Ectodermal cell (in vitro differentiated cells): ENCODE measurements at regions not wholly inside any gene's neighbourhood (a gene's known extent, or its start where the extent isn't known, plus 50 kb on each side); places are given as distances from the start of the nearest gene placed in this dataset.

ENCODE experiments used
- H3K27ac ChIP-seq: 2 replicates; pipeline ENCODE4 v1.7.0; 2013; ENCODE audit warnings: mild to moderate bottlenecking, low read depth, low read length; ENCODE audit not compliant: insufficient read depth, poor library complexity, severe bottlenecking
- H3K27me3 ChIP-seq: 2 replicates; pipeline ENCODE4 v1.7.0; 2013; ENCODE audit warnings: mild to moderate bottlenecking, low read length; ENCODE audit not compliant: insufficient read depth, control insufficient read depth, poor library complexity, severe bottlenecking
- H3K36me3 ChIP-seq: one replicate; pipeline ENCODE4 v1.7.0; 2013; ENCODE audit warnings: low read length; ENCODE audit not compliant: control insufficient read depth, insufficient read depth
- H3K4me1 ChIP-seq: one replicate; pipeline ENCODE4 v1.7.0; 2013; ENCODE audit warnings: low read length; ENCODE audit not compliant: control insufficient read depth, insufficient read depth
- H3K4me3 ChIP-seq: 2 replicates; pipeline ENCODE4 v1.7.0; 2013; ENCODE audit warnings: low read depth, low read length, control low read depth; ENCODE audit not compliant: insufficient read depth
- H3K9me3 ChIP-seq: 2 replicates; pipeline ENCODE4 v1.7.0; 2013; ENCODE audit warnings: mild to moderate bottlenecking, low read length, moderate library complexity; ENCODE audit not compliant: control insufficient read depth
- WGBS, 2 experiments: methylation state at CpG; one replicate each; pipeline ENCODE4 v1.1.7; 2013; ENCODE audit warnings: missing lambda C conversion rate in 2 of 2; 5-methylcytosine and 5-hydroxymethylcytosine counted together

GRCh38 chr9:129328355-129329042 lies 150.4 kb upstream of the IER5L start:
- H3K27me3 ChIP-seq = no peaks in the 10 kb centered on the region
- no peak overlapping the region for H3K4me3 ChIP-seq
- H3K27ac ChIP-seq = no peak overlapping the region
- no peaks in the 10 kb centered on the region for H3K36me3 ChIP-seq
- 92 to 94% methylated on average over 13 of the region's 13 CpGs for WGBS, 2 experiments
- no peaks in the 10 kb centered on the region for H3K9me3 ChIP-seq
- peaks cover 21% of the 10 kb centered on the region for H3K4me1 ChIP-seq

- WGBS, 2 experiments = 84 to 87% methylated on average over 9 of the region's 9 CpGs
- Histone ChIP-seq H3K4me3 (no peak overlapping the region), H3K9me3 (no peaks in the 10 kb centered on the region), H3K27me3 (no peaks in the 10 kb centered on the region), H3K36me3 (no peaks in the 10 kb centered on the region), H3K27ac (no peak overlapping the region), H3K4me1 (peaks cover 21% of the 10 kb centered on the region)
These were observed 149.7 kb upstream of the IER5L start for GRCh38 chr9:129327552-129328328.

GRCh38 chr9:129326061-129327005 lies 148.3 kb upstream of the IER5L start:
- H3K27me3 ChIP-seq = no peaks in the 10 kb centered on the region
- H3K4me3 ChIP-seq = no peak overlapping the region
- no peaks in the 10 kb centered on the region for H3K36me3 ChIP-seq
- no peaks in the 10 kb centered on the region for H3K9me3 ChIP-seq
- peaks cover 21% of the 10 kb centered on the region for H3K4me1 ChIP-seq
- WGBS, 2 experiments = 91 to 94% methylated on average over 13 of the region's 13 CpGs
- H3K27ac ChIP-seq = no peak overlapping the region

- WGBS, 2 experiments = 94 to 95% methylated on average over 7 of the region's 7 CpGs
- peaks cover 34% of the 10 kb centered on the region for H3K4me1 ChIP-seq
- no peaks in the 10 kb centered on the region for H3K36me3 ChIP-seq
- no peak overlapping the region for H3K4me3 ChIP-seq
- H3K27me3 ChIP-seq = no peaks in the 10 kb centered on the region
- no peaks in the 10 kb centered on the region for H3K9me3 ChIP-seq
- no peak overlapping the region for H3K27ac ChIP-seq
These were observed 146.9 kb upstream of the IER5L start for GRCh38 chr9:129324808-129325502.

GRCh38 chr9:129323999-129324553 lies 146.0 kb upstream of the IER5L start:
- peaks cover 35% of the 10 kb centered on the region for H3K4me1 ChIP-seq
- WGBS, 2 experiments = 91 to 92% methylated on average over 13 of the region's 13 CpGs

GRCh38 chr9:129323376-129323998 lies 145.4 kb upstream of the IER5L start:
- Histone ChIP-seq H3K36me3 (no peaks in the 10 kb centered on the region), H3K27me3 (no peaks in the 10 kb centered on the region), H3K4me1 (peaks cover 33% of the 10 kb centered on the region), H3K4me3 (no peak overlapping the region), H3K9me3 (no peaks in the 10 kb centered on the region), H3K27ac (no peak overlapping the region)
- 86 to 87% methylated on average over 6 of the region's 6 CpGs for WGBS, 2 experiments

More at GRCh38 chr9:129323999-129324553, 146.0 kb upstream of the IER5L start:
- H3K4me3 ChIP-seq = no peak overlapping the region
- H3K36me3 ChIP-seq = no peaks in the 10 kb centered on the region
- no peaks in the 10 kb centered on the region for H3K9me3 ChIP-seq
- no peaks in the 10 kb centered on the region for H3K27me3 ChIP-seq
- H3K27ac ChIP-seq = no peak overlapping the region

- Histone ChIP-seq H3K36me3 (no peaks in the 10 kb centered on the region), H3K4me3 (no peak overlapping the region), H3K27ac (no peak overlapping the region), H3K9me3 (no peaks in the 10 kb centered on the region), H3K27me3 (no peaks in the 10 kb centered on the region), H3K4me1 (peaks cover 29% of the 10 kb centered on the region)
- WGBS, 2 experiments = 91 to 93% methylated on average over 17 of the region's 17 CpGs
These were observed 144.7 kb upstream of the IER5L start for GRCh38 chr9:129322641-129323375.

- no peak overlapping the region for H3K27ac ChIP-seq
These were observed 144.1 kb upstream of the IER5L start for GRCh38 chr9:129322022-129322621.

More at GRCh38 chr9:129322022-129322621, 144.1 kb upstream of the IER5L start:
- no peaks in the 10 kb centered on the region for H3K36me3 ChIP-seq
- peaks cover 28% of the 10 kb centered on the region for H3K4me1 ChIP-seq
- no peaks in the 10 kb centered on the region for H3K27me3 ChIP-seq
- WGBS, 2 experiments = 94 to 97% methylated on average over 7 of the region's 7 CpGs
- H3K4me3 ChIP-seq = no peak overlapping the region
- no peaks in the 10 kb centered on the region for H3K9me3 ChIP-seq
